ENCODE measurements at regions not wholly inside any gene's neighbourhood (a gene's known extent, or its start where the extent isn't known, plus 50 kb on each side); places are given as distances from the start of the nearest gene placed in this dataset.

GRCh38 chr10:124217906-124218804, 124.8 kb upstream of the CHST15 start:
- Histone ChIP-seq H3K9ac (ENCODE audit: low read depth, low read length) (no peak overlapping the region), H2AK5ac (ENCODE audit: low read depth, low read length) (no peak overlapping the region), H2BK120ac (ENCODE audit: low read depth, low read length) (no peak overlapping the region), H3K4ac (ENCODE audit: low read depth, low read length) (no peak overlapping the region), H3K9me1 (ENCODE audit: insufficient read depth, low read length) (no peaks in the 10 kb centered on the region), H3K56ac (ENCODE audit: extremely low read depth, insufficient read depth, low read length) (no peak overlapping the region), H3K27ac (ENCODE audit: insufficient read depth, low read length) (no peak overlapping the region), H3K23ac (ENCODE audit: low read depth, low read length) (no peak overlapping the region), H3K14ac (replicated peaks; ENCODE audit: low read depth, low read length) (no peak overlapping the region), H3K36me3 (ENCODE audit: control insufficient read depth, insufficient read depth, low read length) (no peaks in the 10 kb centered on the region), H2BK20ac (ENCODE audit: low read depth, low read length) (no peak overlapping the region), H2BK15ac (ENCODE audit: low read depth, low read length) (no peak overlapping the region), H3K18ac (ENCODE audit: low read depth, low read length) (no peak overlapping the region), H3K4me3 (ENCODE audit: insufficient read depth, low read depth, low read length) (no peak overlapping the region), H3K4me1 (ENCODE audit: control insufficient read depth, insufficient read depth, low read length) (no peaks in the 10 kb centered on the region), H4K5ac (ENCODE audit: low read depth, low read length) (no peak overlapping the region), H4K91ac (ENCODE audit: insufficient read depth, low read depth, low read length) (no peak overlapping the region), H3K9me3 (ENCODE audit: control insufficient read depth, insufficient read depth, low read length) (peaks cover 30% of the 10 kb centered on the region), H4K20me1 (ENCODE audit: insufficient read depth, low read length) (no peaks in the 10 kb centered on the region), H2AFZ (replicated peaks; ENCODE audit: low read length, poor library complexity) (no peak overlapping the region), H3K4me2 (ENCODE audit: low read depth, low read length) (no peak overlapping the region), H3K27me3 (ENCODE audit: control insufficient read depth, insufficient read depth, low read length) (no peaks in the 10 kb centered on the region), H2AK9ac (replicated peaks; ENCODE audit: low read depth, low read length, poor library complexity) (no peak overlapping the region), H2BK5ac (ENCODE audit: low read depth, low read length, poor library complexity, severe bottlenecking) (no peak overlapping the region), H3K79me1 (ENCODE audit: low read depth in 1 of 2, low read length in 2 of 2) (no peaks in the 10 kb centered on the region), H4K8ac (ENCODE audit: low read depth in 2 of 2, low read length in 2 of 2) (no peak overlapping the region)
- intact Hi-C loops (cut with micrococcal nuclease): no loop called here
- TF ChIP-seq SMC3 (IDR thresholded peaks at IDR 0.05; ENCODE audit: low read depth, low read length): no peak
- no peak for TF ChIP-seq BHLHE40 (IDR thresholded peaks at IDR 0.05; ENCODE audit: low read depth, low read length)
- no peak for TF ChIP-seq USF2 (IDR thresholded peaks at IDR 0.05; ENCODE audit: low read depth, low read length)
- no peak for TF ChIP-seq MXI1 (IDR thresholded peaks at IDR 0.05; ENCODE audit: borderline replicate concordance, low read depth, low read length)
- TF ChIP-seq, protein P1, sequence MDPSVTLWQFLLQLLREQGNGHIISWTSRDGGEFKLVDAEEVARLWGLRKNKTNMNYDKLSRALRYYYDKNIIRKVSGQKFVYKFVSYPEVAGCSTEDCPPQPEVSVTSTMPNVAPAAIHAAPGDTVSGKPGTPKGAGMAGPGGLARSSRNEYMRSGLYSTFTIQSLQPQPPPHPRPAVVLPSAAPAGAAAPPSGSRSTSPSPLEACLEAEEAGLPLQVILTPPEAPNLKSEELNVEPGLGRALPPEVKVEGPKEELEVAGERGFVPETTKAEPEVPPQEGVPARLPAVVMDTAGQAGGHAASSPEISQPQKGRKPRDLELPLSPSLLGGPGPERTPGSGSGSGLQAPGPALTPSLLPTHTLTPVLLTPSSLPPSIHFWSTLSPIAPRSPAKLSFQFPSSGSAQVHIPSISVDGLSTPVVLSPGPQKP (IDR thresholded peaks at IDR 0.05; ENCODE audit: borderline replicate concordance, low read depth, low read length): no peak
- TF ChIP-seq NFE2L2 (IDR thresholded peaks at IDR 0.05; ENCODE audit: low read depth, low read length): no peak
- no peak for TF ChIP-seq FOS (IDR thresholded peaks at IDR 0.05; ENCODE audit: low read depth, low read length)
- TF ChIP-seq RAD21 (IDR thresholded peaks at IDR 0.05; ENCODE audit: low read length): no peak
- no peak for TF ChIP-seq RFX5 (IDR thresholded peaks at IDR 0.05; ENCODE audit: low read depth, low read length)
- TF ChIP-seq, protein P2, sequence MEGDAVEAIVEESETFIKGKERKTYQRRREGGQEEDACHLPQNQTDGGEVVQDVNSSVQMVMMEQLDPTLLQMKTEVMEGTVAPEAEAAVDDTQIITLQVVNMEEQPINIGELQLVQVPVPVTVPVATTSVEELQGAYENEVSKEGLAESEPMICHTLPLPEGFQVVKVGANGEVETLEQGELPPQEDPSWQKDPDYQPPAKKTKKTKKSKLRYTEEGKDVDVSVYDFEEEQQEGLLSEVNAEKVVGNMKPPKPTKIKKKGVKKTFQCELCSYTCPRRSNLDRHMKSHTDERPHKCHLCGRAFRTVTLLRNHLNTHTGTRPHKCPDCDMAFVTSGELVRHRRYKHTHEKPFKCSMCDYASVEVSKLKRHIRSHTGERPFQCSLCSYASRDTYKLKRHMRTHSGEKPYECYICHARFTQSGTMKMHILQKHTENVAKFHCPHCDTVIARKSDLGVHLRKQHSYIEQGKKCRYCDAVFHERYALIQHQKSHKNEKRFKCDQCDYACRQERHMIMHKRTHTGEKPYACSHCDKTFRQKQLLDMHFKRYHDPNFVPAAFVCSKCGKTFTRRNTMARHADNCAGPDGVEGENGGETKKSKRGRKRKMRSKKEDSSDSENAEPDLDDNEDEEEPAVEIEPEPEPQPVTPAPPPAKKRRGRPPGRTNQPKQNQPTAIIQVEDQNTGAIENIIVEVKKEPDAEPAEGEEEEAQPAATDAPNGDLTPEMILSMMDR (conservative IDR thresholded peaks at IDR 0.05; ENCODE audit: low read depth, low read length): no peak
- TF ChIP-seq RCOR1 (IDR thresholded peaks at IDR 0.05; ENCODE audit: insufficient replicate concordance, low read length): no peak
- no peak for TF ChIP-seq MAZ (IDR thresholded peaks at IDR 0.05; ENCODE audit: borderline replicate concordance, low read depth, low read length)
- no peak for TF ChIP-seq POLR2A (IDR thresholded peaks at IDR 0.05; ENCODE audit: low read depth, low read length)
- TF ChIP-seq CHD1 (IDR thresholded peaks at IDR 0.05; ENCODE audit: low read depth, low read length): no peak
- TF ChIP-seq MAFK (IDR thresholded peaks at IDR 0.05; ENCODE audit: low read depth, low read length): no peak
- no peak for TF ChIP-seq CEBPB (IDR thresholded peaks at IDR 0.05; ENCODE audit: low read depth, low read length)
- ChIA-PET POLR2A (ENCODE audit: unreplicated experiment) (no interaction called here), CTCF (no interaction called here)
- dilution Hi-C loops (cut with HindIII; ENCODE audit: low sequenced_read_pairs, unreplicated experiment): no loop called here
- no TSS peak for BruUV-seq (replicated peaks)
- WGBS, 2 experiments (ENCODE audit: extremely low coverage in 2 of 2, insufficient read length in 1 of 2): 66% methylated on average over 8 of the region's 12 CpGs; no CpG with 5 or more reads in 1 of the 2 experiments
- DNase-seq: no peak
- in situ Hi-C loops (cut with MboI; ENCODE audit: low sequenced_read_pairs): no loop called here
- no peak for ATAC-seq (ENCODE audit: low read depth)
